Liver (tissue), 7 donors: ENCODE measurements at regions not wholly inside any gene's neighbourhood (a gene's known extent, or its start where the extent isn't known, plus 50 kb on each side); places are given as distances from the start of the nearest gene placed in this dataset.

Source experiments
- DNase-seq: peaks from one replicate; pipeline ENCODE4 v3.0.0-alpha.2; 2017; ENCODE audit warnings: low spot score
- H3K27ac ChIP-seq, 2 donors: one replicate each; pipeline ENCODE4 v1.7.0; 2013; ENCODE audit warnings: inconsistent platforms in 2 of 2, low read length in 2 of 2, control low read depth in 1 of 2, low read depth in 1 of 2, mild to moderate bottlenecking in 1 of 2
- H3K27me3 ChIP-seq, 4 donors: one replicate each; pipeline versions ENCODE4 v1.6.1 to v1.7.0; 2013; ENCODE audit warnings: low read length in 3 of 4, inconsistent platforms in 1 of 4, mild to moderate bottlenecking in 1 of 4, moderate library complexity in 1 of 4; ENCODE audit not compliant: control insufficient read depth in 4 of 4, insufficient read depth in 4 of 4
- H3K36me3 ChIP-seq, 4 donors: one replicate each; pipeline versions ENCODE4 v1.6.1 to v1.7.0; 2013; ENCODE audit warnings: low read length in 3 of 4, mild to moderate bottlenecking in 3 of 4, low read depth in 1 of 4, moderate library complexity in 1 of 4; ENCODE audit not compliant: control insufficient read depth in 4 of 4, insufficient read depth in 3 of 4
- H3K4me1 ChIP-seq, 4 donors: one replicate each; pipeline versions ENCODE4 v1.6.1 to v1.7.0; 2013; ENCODE audit warnings: low read length in 3 of 4, mild to moderate bottlenecking in 3 of 4, moderate library complexity in 1 of 4; ENCODE audit not compliant: control insufficient read depth in 4 of 4, insufficient read depth in 4 of 4
- H3K4me3 ChIP-seq, 3 donors: one replicate each; pipeline versions ENCODE4 v1.6.1 to v1.7.0; 2013; ENCODE audit warnings: low read length in 3 of 3, control low read depth in 1 of 3, low read depth in 1 of 3, mild to moderate bottlenecking in 1 of 3
- H3K9ac ChIP-seq, 2 donors: one replicate each; pipeline ENCODE4 v1.7.0; 2013; ENCODE audit warnings: low read length in 2 of 2, mild to moderate bottlenecking in 2 of 2, moderate library complexity in 2 of 2, control low read depth in 1 of 2, low read depth in 1 of 2
- H3K9me3 ChIP-seq, 4 donors: one replicate each; pipeline versions ENCODE4 v1.6.1 to v1.7.0; 2013; ENCODE audit warnings: low read length in 3 of 4; ENCODE audit not compliant: control insufficient read depth in 4 of 4
- EGR1 ChIP-seq, 2 donors: IDR thresholded peaks; 2 replicates each; pipeline ENCODE4 v1.6.1; 2016 to 2018; ENCODE audit warnings: antibody characterized with exemption in 2 of 2, low read depth in 2 of 2
- FOXA1 ChIP-seq: IDR thresholded peaks from 2 replicates; pipeline ENCODE4 v1.6.1; 2016; ENCODE audit warnings: antibody characterized with exemption
- FOXA2 ChIP-seq: IDR thresholded peaks from 2 replicates; pipeline ENCODE4 v1.6.1; 2016; ENCODE audit warnings: antibody characterized with exemption
- HNF4A ChIP-seq, 2 donors: conservative IDR thresholded peaks; 2 replicates each; pipeline ENCODE4 v1.6.1; 2016; ENCODE audit warnings: antibody characterized with exemption in 2 of 2, mild to moderate bottlenecking in 2 of 2
- HNF4G ChIP-seq: IDR thresholded peaks from 2 replicates; pipeline ENCODE4 v1.6.1; 2016; ENCODE audit warnings: antibody characterized with exemption
- JUND ChIP-seq, 2 donors: IDR thresholded peaks; 2 replicates each; pipeline ENCODE4 v1.6.1; 2016; ENCODE audit warnings: antibody characterized with exemption in 2 of 2
- MAX ChIP-seq: IDR thresholded peaks from 2 replicates; pipeline ENCODE4 v1.6.1; 2016; ENCODE audit warnings: antibody characterized with exemption
- NR2F2 ChIP-seq: IDR thresholded peaks from 2 replicates; pipeline ENCODE4 v1.6.1; 2016; ENCODE audit warnings: antibody characterized with exemption
- RAD21 ChIP-seq, 2 donors: IDR thresholded peaks; 2 replicates each; pipeline ENCODE4 v1.6.1; 2016; ENCODE audit warnings: antibody characterized with exemption in 2 of 2, mild to moderate bottlenecking in 2 of 2
- RXRA ChIP-seq, 2 donors: IDR thresholded peaks; 2 replicates each; pipeline ENCODE4 v1.6.1; 2017 to 2018; ENCODE audit warnings: antibody characterized with exemption in 2 of 2, mild to moderate bottlenecking in 1 of 2
- SP1 ChIP-seq: IDR thresholded peaks from 2 replicates; pipeline ENCODE4 v1.6.1; 2018; ENCODE audit warnings: antibody characterized with exemption, mild to moderate bottlenecking
- YY1 ChIP-seq: IDR thresholded peaks from 2 replicates; pipeline ENCODE4 v1.6.1; 2016; ENCODE audit warnings: antibody characterized with exemption, mild to moderate bottlenecking
- ZBTB33 ChIP-seq: IDR thresholded peaks from 2 replicates; pipeline ENCODE4 v1.6.1; 2016; ENCODE audit warnings: antibody characterized with exemption
- WGBS: extraction: QIAGEN DNeasy Blood & Tissue Kit; methylation state at CpG from one replicate; pipeline ENCODE4 v1.1.7; 2013; 5-methylcytosine and 5-hydroxymethylcytosine counted together
- TF ChIP-seq, protein P1 (sequence below): IDR thresholded peaks from 2 replicates; pipeline ENCODE4 v1.6.1; 2016; ENCODE audit warnings: antibody characterized with exemption
- donor health status: healthy.
- donor health status: healthy.
- donor health status: healthy.
- donor health status: healthy.

DNA sequence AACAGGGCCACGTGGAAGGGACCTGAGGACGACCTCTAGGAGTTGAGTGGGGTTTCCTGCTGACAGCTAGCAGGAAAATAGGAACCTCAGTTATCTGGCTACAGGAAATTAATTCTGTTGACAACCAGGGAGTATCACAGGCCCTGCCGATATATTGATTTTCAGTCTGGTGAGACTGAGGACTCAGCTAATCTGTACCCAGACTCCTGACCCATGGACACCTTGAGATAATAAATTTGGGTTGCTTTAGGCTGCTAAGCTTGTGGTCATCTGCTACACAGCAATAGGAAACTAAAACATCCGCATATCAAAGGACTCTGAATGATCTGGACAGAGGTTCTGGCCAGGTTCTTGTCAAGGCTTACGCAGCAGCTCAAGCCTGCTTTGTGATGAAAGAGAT, 80.8 kb upstream of the CNEP1R1 start:
- H3K4me3 ChIP-seq, result no peak overlapping the region
- no peaks in the 10 kb centered on the region for H3K4me1 ChIP-seq
- H3K9ac ChIP-seq, result no peak overlapping the region
- no peaks in the 10 kb centered on the region for H3K36me3 ChIP-seq
- H3K27me3 ChIP-seq, result no peaks in the 10 kb centered on the region
- TF ChIP-seq, protein P1, sequence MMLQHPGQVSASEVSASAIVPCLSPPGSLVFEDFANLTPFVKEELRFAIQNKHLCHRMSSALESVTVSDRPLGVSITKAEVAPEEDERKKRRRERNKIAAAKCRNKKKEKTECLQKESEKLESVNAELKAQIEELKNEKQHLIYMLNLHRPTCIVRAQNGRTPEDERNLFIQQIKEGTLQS, result no peak
- TF ChIP-seq SP1 (no peak), RXRA (IDR thresholded peaks at IDR 0.05) (no peak), JUND (IDR thresholded peaks at IDR 0.05) (no peak)
- H3K9me3 ChIP-seq, result no peaks in the 10 kb centered on the region
- WGBS, result 46% methylated on average over 5 of the region's 5 CpGs
- H3K27ac ChIP-seq, result no peak overlapping the region
- no peak for DNase-seq

- no peak for TF ChIP-seq EGR1 (IDR thresholded peaks at IDR 0.05; ENCODE audit: low read depth in 2 of 2)
- no peak for TF ChIP-seq HNF4A (conservative IDR thresholded peaks at IDR 0.05)
- TF ChIP-seq NR2F2, result no peak
- no peak for TF ChIP-seq JUND (IDR thresholded peaks at IDR 0.05)
- no peak for TF ChIP-seq YY1
- TF ChIP-seq, protein P1, result no peak
- no peak for TF ChIP-seq MAX
- TF ChIP-seq HNF4G, result no peak
- no peak for TF ChIP-seq ZBTB33
- no peak for TF ChIP-seq FOXA1
- Histone ChIP-seq H3K4me1 (no peaks in the 10 kb centered on the region), H3K27ac (no peak overlapping the region), H3K36me3 (no peaks in the 10 kb centered on the region), H3K4me3 (no peak overlapping the region), H3K27me3 (no peaks in the 10 kb centered on the region), H3K9ac (no peak overlapping the region), H3K9me3 (no peaks in the 10 kb centered on the region)
- 95% methylated on average over 7 of the region's 7 CpGs for WGBS
- DNase-seq, result no peak
Observed at GRCh38 chr16:49947907-49948678, 76.9 kb upstream of the CNEP1R1 start.

DNA sequence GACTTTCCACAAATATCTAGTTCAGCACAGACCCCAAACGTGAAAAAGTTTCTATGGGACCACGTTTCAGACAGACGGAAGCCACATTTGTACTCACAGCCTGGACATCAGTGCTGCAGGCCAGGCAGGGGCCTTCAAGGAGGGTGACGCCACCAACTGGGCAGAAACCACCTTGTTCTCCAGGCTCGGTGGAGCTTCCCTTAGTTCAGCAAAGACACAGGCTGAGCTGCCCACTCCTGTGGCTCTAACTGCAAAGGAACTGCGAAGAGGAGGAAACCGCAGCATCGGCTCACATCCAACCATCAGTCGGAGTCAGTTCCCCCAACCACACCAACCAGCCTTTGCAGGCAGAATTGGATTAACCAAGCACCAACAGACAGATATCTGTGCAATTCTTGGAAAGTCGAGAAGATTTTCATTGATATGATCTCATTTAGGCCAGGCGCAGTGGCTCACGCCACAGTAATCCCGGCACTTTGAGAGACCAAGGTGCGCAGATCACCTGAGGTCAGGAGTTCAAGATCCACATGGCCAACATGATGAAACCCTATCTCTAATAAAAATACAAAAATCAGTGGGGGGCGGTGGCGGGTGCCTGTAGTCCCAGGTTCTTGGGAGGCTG, 73.3 kb upstream of the CNEP1R1 start:
- WGBS, result 85% methylated on average over 16 of the region's 16 CpGs
- H3K4me3 ChIP-seq, result no peak overlapping the region
- DNase-seq, result no peak
- H3K9me3 ChIP-seq, result no peaks in the 10 kb centered on the region
- TF ChIP-seq HNF4G, result no peak
- TF ChIP-seq RAD21 (IDR thresholded peaks at IDR 0.05), result no peak
- TF ChIP-seq, protein P1, result no peak
- TF ChIP-seq SP1, result no peak
- TF ChIP-seq NR2F2, result no peak
- no peak for TF ChIP-seq FOXA2
- no peak for TF ChIP-seq EGR1 (IDR thresholded peaks at IDR 0.05; ENCODE audit: low read depth in 2 of 2)
- no peak for TF ChIP-seq YY1
- H3K36me3 ChIP-seq, result no peaks in the 10 kb centered on the region
- H3K27ac ChIP-seq, result no peak overlapping the region
- no peaks in the 10 kb centered on the region for H3K4me1 ChIP-seq
- no peak overlapping the region for H3K9ac ChIP-seq
- peaks cover 0 to 2% (median 0%) of the 10 kb centered on the region in 4 donors for H3K27me3 ChIP-seq
